Naive thymus-derived CD4-positive, alpha-beta T cell (primary cell): ENCODE measurements at regions not wholly inside any gene's neighbourhood (a gene's known extent, or its start where the extent isn't known, plus 50 kb on each side); places are given as distances from the start of the nearest gene placed in this dataset.
"Not testable (repeated sequence)": the region's sequence is repeated elsewhere in the genome, so short reads cannot be mapped to it uniquely, and the experiment has no call there.

ENCODE experiments used
- ATAC-seq: fragments of 150-1000 bp; cut with Tn5 transposase; 2 replicates; pipeline ENCODE4 v1.10.0; 2021; ENCODE audit warnings: mild to moderate bottlenecking, moderate library complexity
- CTCF ChIA-PET: fragments of 350-600 bp; sonication (Branson Sonifier 250); formaldehyde crosslinking; loops from one replicate; lab custom pipeline; 2021; ENCODE audit warnings: antibody characterized with exemption; lab: Charles Lee
- POLR2A ChIA-PET: fragments of 350-600 bp; sonication (Branson Sonifier 250); formaldehyde crosslinking; loops from one replicate; lab custom pipeline; 2021; ENCODE audit warnings: antibody characterized with exemption, inconsistent platforms; lab: Charles Lee
- DNase-seq, 9 donors: peaks; one replicate each; pipeline versions ENCODE4 v3.0.0 to v3.0.0-alpha.2; 2020 to 2022; ENCODE audit warnings: mixed read lengths in 1 of 9
- H3K27ac ChIP-seq: one replicate; pipeline ENCODE4 v1.7.0; 2013; ENCODE audit warnings: mild to moderate bottlenecking, low read depth, low read length, moderate library complexity
- H3K27me3 ChIP-seq, 2 donors: one replicate each; pipeline ENCODE4 v1.7.0; 2013; ENCODE audit warnings: low read length in 2 of 2, mild to moderate bottlenecking in 2 of 2, moderate library complexity in 2 of 2; ENCODE audit not compliant: control insufficient read depth in 2 of 2, insufficient read depth in 2 of 2
- H3K36me3 ChIP-seq, 3 experiments: 1 replicate in 2 of 3; 2 replicates in 1 of 3; pipeline ENCODE4 v1.7.0; 2013; ENCODE audit warnings: low read length in 3 of 3, mild to moderate bottlenecking in 3 of 3, moderate library complexity in 1 of 3; ENCODE audit not compliant: insufficient read depth in 3 of 3, control insufficient read depth in 2 of 3
- H3K4me1 ChIP-seq, 2 donors: one replicate each; pipeline ENCODE4 v1.7.0; 2013; ENCODE audit warnings: low read length in 2 of 2, mild to moderate bottlenecking in 2 of 2, moderate library complexity in 1 of 2; ENCODE audit not compliant: control insufficient read depth in 2 of 2, insufficient read depth in 2 of 2
- H3K4me3 ChIP-seq: 2 replicates; pipeline ENCODE4 v1.7.0; 2013; ENCODE audit warnings: mild to moderate bottlenecking, low read length
- H3K9me3 ChIP-seq, 3 experiments: 1 replicate in 2 of 3; 2 replicates in 1 of 3; pipeline ENCODE4 v1.7.0; 2013; ENCODE audit warnings: low read length in 3 of 3; ENCODE audit not compliant: control insufficient read depth in 2 of 3
- H3K27ac Mint-ChIP-seq, 9 donors: one replicate each; pipeline ENCODE4 v1.8.0; 2020 to 2022; ENCODE audit warnings: mixed read lengths in 9 of 9, mild to moderate bottlenecking in 8 of 9, moderate library complexity in 5 of 9, inconsistent platforms in 2 of 9
- H3K27me3 Mint-ChIP-seq, 5 donors: one replicate each; pipeline ENCODE4 v1.8.0; 2021 to 2022; ENCODE audit warnings: mixed read lengths in 5 of 5, mild to moderate bottlenecking in 1 of 5
- H3K36me3 Mint-ChIP-seq, 5 donors: one replicate each; pipeline ENCODE4 v1.8.0; 2020 to 2022; ENCODE audit warnings: mixed read lengths in 5 of 5, mild to moderate bottlenecking in 3 of 5, inconsistent platforms in 1 of 5
- H3K4me1 Mint-ChIP-seq, 7 donors: one replicate each; pipeline ENCODE4 v1.8.0; 2020 to 2022; ENCODE audit warnings: mixed read lengths in 7 of 7, mild to moderate bottlenecking in 3 of 7, inconsistent platforms in 1 of 7
- H3K4me3 Mint-ChIP-seq, 10 donors: one replicate each; pipeline ENCODE4 v1.8.0; 2020 to 2022; ENCODE audit warnings: mild to moderate bottlenecking in 10 of 10, mixed read lengths in 10 of 10, moderate library complexity in 6 of 10, inconsistent platforms in 2 of 10
- H3K9me3 Mint-ChIP-seq, 11 donors: one replicate each; pipeline ENCODE4 v1.8.0; 2020 to 2022; ENCODE audit warnings: mixed read lengths in 11 of 11, mild to moderate bottlenecking in 4 of 11, inconsistent platforms in 1 of 11, moderate library complexity in 1 of 11
- intact Hi-C, 2 donors: fragments of 100-400 bp; cut with micrococcal nuclease; formaldehyde crosslinking; loops; one replicate each; pipeline ENCODE4 v1.15.1; 2023

GRCh38 chr6:17206566-17207072, 74.5 kb upstream of the RBM24 start:
- POLR2A ChIA-PET: no interaction called here
- Histone ChIP-seq H3K36me3 (no peaks in the 10 kb centered on the region), H3K9me3 (no peaks in the 10 kb centered on the region), H3K4me3 (no peak overlapping the region), H3K4me1 (no peaks in the 10 kb centered on the region), H3K27ac (no peak overlapping the region), H3K27me3 (no peaks in the 10 kb centered on the region)
- peaks cover 0 to 18% (median 16%) of the 10 kb centered on the region in 5 donors for H3K27me3 Mint-ChIP-seq
- ATAC-seq (no peak), DNase-seq (no peak)
- no peak overlapping the region for H3K4me3 Mint-ChIP-seq
- H3K9me3 Mint-ChIP-seq: peaks cover 0 to 5% (median 0%) of the 10 kb centered on the region in 11 donors
- H3K4me1 Mint-ChIP-seq: peaks cover 0 to 2% (median 0%) of the 10 kb centered on the region in 7 donors
- CTCF ChIA-PET: no interaction called here
- peaks cover 0 to 4% (median 0%) of the 10 kb centered on the region in 5 donors for H3K36me3 Mint-ChIP-seq
- no peak overlapping the region for H3K27ac Mint-ChIP-seq
- intact Hi-C loops: no loop called here

DNA sequence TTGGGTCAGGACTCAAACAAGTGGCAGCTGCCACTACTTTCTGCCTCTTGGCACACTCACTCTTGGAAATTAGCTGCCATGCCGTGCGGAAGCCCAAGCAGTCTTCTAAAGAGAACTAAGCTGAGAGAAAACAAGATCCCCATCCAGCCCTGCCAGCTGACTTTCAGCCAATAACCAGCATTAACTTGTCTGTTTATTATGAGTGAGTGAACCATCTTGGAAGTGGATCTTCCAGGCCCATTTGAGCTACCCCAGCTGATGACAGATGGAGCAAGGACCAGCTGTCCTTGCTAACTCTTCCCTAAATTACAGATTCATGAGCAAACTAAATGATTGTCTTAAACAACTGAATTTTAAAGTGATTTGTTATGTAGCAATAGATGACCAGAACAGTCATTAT, 73.9 kb upstream of the RBM24 start:
- Histone ChIP-seq H3K36me3 (no peaks in the 10 kb centered on the region), H3K27me3 (no peaks in the 10 kb centered on the region), H3K27ac (no peak overlapping the region), H3K4me1 (no peaks in the 10 kb centered on the region), H3K4me3 (no peak overlapping the region), H3K9me3 (no peaks in the 10 kb centered on the region)
- no peak for DNase-seq
- Mint-ChIP-seq H3K9me3 (peaks cover 0 to 5% (median 0%) of the 10 kb centered on the region in 11 donors), H3K27ac (no peak overlapping the region), H3K4me3 (no peak overlapping the region), H3K4me1 (peaks cover 0 to 2% (median 0%) of the 10 kb centered on the region in 7 donors), H3K27me3 (peaks cover 0 to 16% (median 15%) of the 10 kb centered on the region in 5 donors), H3K36me3 (peaks cover 0 to 4% (median 0%) of the 10 kb centered on the region in 5 donors)
- ATAC-seq: no peak
- POLR2A ChIA-PET: no interaction called here
- CTCF ChIA-PET: no interaction called here
- intact Hi-C loops: no loop called here

- DNase-seq: no peak
- peaks cover 0 to 6% (median 0%) of the 10 kb centered on the region in 5 donors for H3K27me3 Mint-ChIP-seq
- H3K4me3 Mint-ChIP-seq: no peak overlapping the region
- H3K9me3 ChIP-seq: no peaks in the 10 kb centered on the region
- H3K4me1 Mint-ChIP-seq: no peaks in the 10 kb centered on the region
- H3K9me3 Mint-ChIP-seq: peaks cover 0 to 4% (median 0%) of the 10 kb centered on the region in 11 donors
- H3K4me1 ChIP-seq: no peaks in the 10 kb centered on the region
- ChIA-PET CTCF (no interaction called here), POLR2A (no interaction called here)
- H3K27ac Mint-ChIP-seq: no peak overlapping the region
- no peak for ATAC-seq
- no peak overlapping the region for H3K27ac ChIP-seq
- H3K36me3 Mint-ChIP-seq: no peaks in the 10 kb centered on the region
- H3K36me3 ChIP-seq: no peaks in the 10 kb centered on the region
- intact Hi-C loops: no loop called here
- no peaks in the 10 kb centered on the region for H3K27me3 ChIP-seq
- H3K4me3 ChIP-seq: no peak overlapping the region
Measured at GRCh38 chr6:17210683-17211082, 70.5 kb upstream of the RBM24 start.

GRCh38 chr6:17211101-17211500, 70.1 kb upstream of the RBM24 start:
- Mint-ChIP-seq H3K4me3 (no peak overlapping the region), H3K4me1 (no peaks in the 10 kb centered on the region), H3K27me3 (peaks cover 0 to 6% (median 0%) of the 10 kb centered on the region in 5 donors), H3K27ac (no peak overlapping the region), H3K36me3 (no peaks in the 10 kb centered on the region), H3K9me3 (peaks cover 0 to 5% (median 0%) of the 10 kb centered on the region in 11 donors)
- POLR2A ChIA-PET: no interaction called here
- ATAC-seq (no peak), DNase-seq (no peak)
- Histone ChIP-seq H3K36me3 (no peaks in the 10 kb centered on the region), H3K9me3 (no peaks in the 10 kb centered on the region), H3K27ac (no peak overlapping the region), H3K4me3 (no peak overlapping the region), H3K4me1 (no peaks in the 10 kb centered on the region), H3K27me3 (no peaks in the 10 kb centered on the region)
- intact Hi-C loops: no loop called here
- CTCF ChIA-PET: no interaction called here

GRCh38 chr6:17212546-17213371, 68.4 kb upstream of the RBM24 start:
- intact Hi-C loops: no loop called here
- no peaks in the 10 kb centered on the region for H3K4me1 Mint-ChIP-seq
- CTCF ChIA-PET: no interaction called here
- no peak overlapping the region for H3K4me3 Mint-ChIP-seq
- Histone ChIP-seq H3K4me3 (no peak overlapping the region), H3K27ac (no peak overlapping the region), H3K9me3 (no peaks in the 10 kb centered on the region), H3K4me1 (no peaks in the 10 kb centered on the region), H3K27me3 (no peaks in the 10 kb centered on the region), H3K36me3 (no peaks in the 10 kb centered on the region)
- POLR2A ChIA-PET: no interaction called here
- peaks cover 0 to 12% (median 0%) of the 10 kb centered on the region in 5 donors for H3K27me3 Mint-ChIP-seq
- H3K36me3 Mint-ChIP-seq: peaks cover 0 to 5% (median 0%) of the 10 kb centered on the region in 5 donors
- DNase-seq (no peak), ATAC-seq (no peak)
- H3K9me3 Mint-ChIP-seq: peaks cover 0 to 10% (median 0%) of the 10 kb centered on the region in 11 donors
- no peak overlapping the region for H3K27ac Mint-ChIP-seq

- ATAC-seq (no peak), DNase-seq (no peak)
- H3K27me3 ChIP-seq: no peaks in the 10 kb centered on the region
- H3K9me3 ChIP-seq: no peaks in the 10 kb centered on the region
- H3K36me3 ChIP-seq: no peaks in the 10 kb centered on the region
- Mint-ChIP-seq H3K9me3 (peaks cover 0 to 10% (median 1%) of the 10 kb centered on the region in 11 donors), H3K36me3 (peaks cover 0 to 5% (median 0%) of the 10 kb centered on the region in 5 donors), H3K27ac (no peak overlapping the region), H3K27me3 (peaks cover 0 to 18% (median 5%) of the 10 kb centered on the region in 5 donors), H3K4me3 (no peak overlapping the region), H3K4me1 (no peaks in the 10 kb centered on the region)
- CTCF ChIA-PET: no interaction called here
- H3K4me1 ChIP-seq: no peaks in the 10 kb centered on the region
- intact Hi-C loops: no loop called here
- no peak overlapping the region for H3K4me3 ChIP-seq
- H3K27ac ChIP-seq: no peak overlapping the region
- POLR2A ChIA-PET: no interaction called here
Measured at GRCh38 chr6:17214106-17214505, 67.1 kb upstream of the RBM24 start.

DNA sequence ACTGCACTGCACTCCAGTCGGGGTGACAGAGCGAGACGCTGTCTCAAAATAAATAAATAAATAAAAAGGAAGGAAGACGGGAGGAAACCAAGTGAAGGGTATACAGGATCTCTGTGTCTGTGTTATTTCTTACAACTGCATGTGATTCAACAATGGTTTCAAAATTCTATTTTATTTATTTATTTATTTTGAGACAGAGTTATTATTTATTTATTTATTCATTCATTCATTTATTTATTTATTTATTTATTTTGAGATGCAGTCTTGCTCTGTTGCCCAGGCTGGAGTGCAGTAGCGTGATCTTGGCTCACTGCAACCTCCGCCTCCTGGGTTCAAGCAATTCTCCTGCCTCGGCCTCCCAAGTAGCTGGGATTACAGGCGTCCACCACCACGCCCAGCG, 64.2 kb upstream of the RBM24 start:
- DNase-seq, H3K4me1 Mint-ChIP-seq, H3K27me3 ChIP-seq, H3K4me3 Mint-ChIP-seq, H3K27ac ChIP-seq, CTCF ChIA-PET, H3K4me1 ChIP-seq, H3K27ac Mint-ChIP-seq, POLR2A ChIA-PET, H3K4me3 ChIP-seq, H3K9me3 Mint-ChIP-seq, H3K9me3 ChIP-seq, intact Hi-C loops, H3K36me3 ChIP-seq, H3K36me3 Mint-ChIP-seq, ATAC-seq: not testable (repeated sequence)
- H3K27me3 Mint-ChIP-seq: peaks cover 0 to 20% (median 7%) of the 10 kb centered on the region in 5 donors
